PFSK-1 (cell line): ENCODE measurements at regions not wholly inside any gene's neighbourhood (a gene's known extent, or its start where the extent isn't known, plus 50 kb on each side); places are given as distances from the start of the nearest gene placed in this dataset.

Source experiments
- POLR2AphosphoS5 ChIP-seq: IDR thresholded peaks from 2 replicates; pipeline ENCODE4 v1.6.1; 2012; ENCODE audit warnings: low read depth, mild to moderate bottlenecking, control low read depth, low read length, moderate library complexity
- REST ChIP-seq, 2 experiments: IDR thresholded peaks; 2 replicates each; pipeline versions ENCODE4 v1.6.1 to v1.8.0; 2011 to 2012; ENCODE audit warnings: low read depth in 2 of 2, low read length in 2 of 2, control low read depth in 1 of 2, inconsistent platforms in 1 of 2, mild to moderate bottlenecking in 1 of 2, moderate library complexity in 1 of 2; ENCODE audit not compliant: insufficient read depth in 1 of 2
- SIN3A ChIP-seq: IDR thresholded peaks from 2 replicates; pipeline ENCODE4 v1.6.1; 2012; ENCODE audit warnings: mild to moderate bottlenecking, low read length, moderate library complexity, borderline replicate concordance; ENCODE audit not compliant: insufficient read depth

GRCh38 chr4:63493265-63493664 is 916.0 kb downstream of the TECRL start:
- TF ChIP-seq REST (IDR thresholded peaks at IDR 0.05; ENCODE audit: insufficient read depth in 1 of 2, low read depth in 2 of 2, low read length in 2 of 2) (no peak), POLR2AphosphoS5 (no peak), SIN3A (no peak)
